Kidney (tissue), 13 donors: ENCODE measurements at regions not wholly inside any gene's neighbourhood (a gene's known extent, or its start where the extent isn't known, plus 50 kb on each side); places are given as distances from the start of the nearest gene placed in this dataset.

Experiments
- DNase-seq, 5 donors: peaks; one replicate each; pipeline ENCODE4 v3.0.0-alpha.2; 2013 to 2020
- FAIRE-seq: peaks from 2 replicates; lab custom pipeline; 2012; peaks lifted over from hg19 to GRCh38; lab: Jason Lieb, UNC
- H3K27ac ChIP-seq, 2 donors: one replicate each; pipeline ENCODE4 v1.7.0; 2013; ENCODE audit warnings: low read depth in 2 of 2, low read length in 2 of 2, inconsistent platforms in 1 of 2
- H3K27me3 ChIP-seq: one replicate; pipeline ENCODE4 v1.7.1; 2013; ENCODE audit warnings: low read length, inconsistent platforms; ENCODE audit not compliant: control insufficient read depth, insufficient read depth
- H3K36me3 ChIP-seq, 3 donors: one replicate each; pipeline versions ENCODE4 v1.7.0 to v1.7.1; 2013; ENCODE audit warnings: low read length in 3 of 3, control low read depth in 1 of 3, inconsistent platforms in 1 of 3; ENCODE audit not compliant: insufficient read depth in 3 of 3, control insufficient read depth in 2 of 3
- H3K4me1 ChIP-seq, 3 donors: one replicate each; pipeline versions ENCODE4 v1.7.0 to v1.7.1; 2013; ENCODE audit warnings: low read length in 3 of 3, inconsistent platforms in 1 of 3, low read depth in 1 of 3; ENCODE audit not compliant: control insufficient read depth in 2 of 3, insufficient read depth in 2 of 3
- H3K4me3 ChIP-seq, 3 donors: one replicate each; pipeline versions ENCODE4 v1.7.0 to v1.8.1; 2013; ENCODE audit warnings: low read length in 3 of 3, control low read depth in 1 of 3, inconsistent platforms in 1 of 3
- H3K9ac ChIP-seq, 3 donors: one replicate each; pipeline versions ENCODE4 v1.7.0 to v1.7.1; 2013; ENCODE audit warnings: low read length in 3 of 3, control low read depth in 1 of 3, inconsistent platforms in 1 of 3
- H3K9me3 ChIP-seq, 3 donors: one replicate each; pipeline versions ENCODE4 v1.7.0 to v1.7.1; 2013; ENCODE audit warnings: low read length in 3 of 3, control low read depth in 1 of 3, inconsistent platforms in 1 of 3; ENCODE audit not compliant: control insufficient read depth in 2 of 3, insufficient read depth in 1 of 3
- intact Hi-C: fragments of 100-400 bp; cut with DNase I; formaldehyde crosslinking; loops from one replicate; pipeline ENCODE4 v1.11.1; 2022
- TF ChIP-seq, protein P1 (sequence below): IDR thresholded peaks from 3 replicates; pipeline ENCODE4 v1.5.1; 2012; ENCODE audit warnings: mild to moderate bottlenecking, moderate library complexity, borderline replicate concordance; ENCODE audit not compliant: insufficient read depth; ENCODE audit errors: extremely low read depth
- donor health status: control.
- donor health status: control.
- donor health status: control.
- donor health status: control.
- donor health status: control.
- donor health status: DM: yes; HTN: yes; CAD: no.
- donor health status: Normal renal cell carcinoma (clear cell type).

DNA sequence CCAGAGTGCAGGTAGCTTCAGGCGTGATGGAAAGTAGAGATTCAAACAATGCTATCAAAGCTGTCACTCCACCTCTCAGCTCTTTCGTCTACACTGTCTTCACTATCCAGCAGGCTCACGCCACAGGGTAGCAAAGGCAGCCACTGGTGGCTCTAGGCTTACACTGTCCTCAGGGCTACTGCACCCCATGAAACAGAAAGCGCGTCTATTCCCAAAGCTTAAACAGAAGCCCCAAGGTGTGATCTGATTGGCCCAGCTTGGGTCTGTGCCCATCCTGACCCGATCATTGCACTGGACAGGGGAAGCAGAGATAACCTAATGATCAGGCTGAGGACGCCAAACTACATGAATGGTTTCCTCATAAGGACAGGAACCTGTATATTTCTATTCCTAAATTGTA, 100.1 kb downstream of the PDCL3 start:
- TF ChIP-seq, protein P1, sequence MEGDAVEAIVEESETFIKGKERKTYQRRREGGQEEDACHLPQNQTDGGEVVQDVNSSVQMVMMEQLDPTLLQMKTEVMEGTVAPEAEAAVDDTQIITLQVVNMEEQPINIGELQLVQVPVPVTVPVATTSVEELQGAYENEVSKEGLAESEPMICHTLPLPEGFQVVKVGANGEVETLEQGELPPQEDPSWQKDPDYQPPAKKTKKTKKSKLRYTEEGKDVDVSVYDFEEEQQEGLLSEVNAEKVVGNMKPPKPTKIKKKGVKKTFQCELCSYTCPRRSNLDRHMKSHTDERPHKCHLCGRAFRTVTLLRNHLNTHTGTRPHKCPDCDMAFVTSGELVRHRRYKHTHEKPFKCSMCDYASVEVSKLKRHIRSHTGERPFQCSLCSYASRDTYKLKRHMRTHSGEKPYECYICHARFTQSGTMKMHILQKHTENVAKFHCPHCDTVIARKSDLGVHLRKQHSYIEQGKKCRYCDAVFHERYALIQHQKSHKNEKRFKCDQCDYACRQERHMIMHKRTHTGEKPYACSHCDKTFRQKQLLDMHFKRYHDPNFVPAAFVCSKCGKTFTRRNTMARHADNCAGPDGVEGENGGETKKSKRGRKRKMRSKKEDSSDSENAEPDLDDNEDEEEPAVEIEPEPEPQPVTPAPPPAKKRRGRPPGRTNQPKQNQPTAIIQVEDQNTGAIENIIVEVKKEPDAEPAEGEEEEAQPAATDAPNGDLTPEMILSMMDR: no peak
- H3K9me3 ChIP-seq: no peaks in the 10 kb centered on the region
- FAIRE-seq: no peak
- H3K9ac ChIP-seq: no peak overlapping the region
- intact Hi-C loops: no loop called here
- H3K4me1 ChIP-seq: no peaks in the 10 kb centered on the region
- no peaks in the 10 kb centered on the region for H3K27me3 ChIP-seq
- H3K4me3 ChIP-seq: no peak overlapping the region
- H3K27ac ChIP-seq: no peak overlapping the region
- DNase-seq: no peak
- no peaks in the 10 kb centered on the region for H3K36me3 ChIP-seq

- TF ChIP-seq, protein P1: no peak
- Histone ChIP-seq H3K4me1 (no peaks in the 10 kb centered on the region), H3K36me3 (no peaks in the 10 kb centered on the region), H3K27ac (no peak overlapping the region), H3K9ac (no peak overlapping the region), H3K4me3 (no peak overlapping the region), H3K9me3 (no peaks in the 10 kb centered on the region), H3K27me3 (no peaks in the 10 kb centered on the region)
- intact Hi-C loops: no loop called here
- FAIRE-seq: no peak
- no peak for DNase-seq
Observed at GRCh38 chr2:100664021-100664755, 101.4 kb downstream of the PDCL3 start.

GRCh38 chr2:100664756-100665101, 101.9 kb downstream of the PDCL3 start:
- no peak for FAIRE-seq
- TF ChIP-seq, protein P1: no peak

DNA sequence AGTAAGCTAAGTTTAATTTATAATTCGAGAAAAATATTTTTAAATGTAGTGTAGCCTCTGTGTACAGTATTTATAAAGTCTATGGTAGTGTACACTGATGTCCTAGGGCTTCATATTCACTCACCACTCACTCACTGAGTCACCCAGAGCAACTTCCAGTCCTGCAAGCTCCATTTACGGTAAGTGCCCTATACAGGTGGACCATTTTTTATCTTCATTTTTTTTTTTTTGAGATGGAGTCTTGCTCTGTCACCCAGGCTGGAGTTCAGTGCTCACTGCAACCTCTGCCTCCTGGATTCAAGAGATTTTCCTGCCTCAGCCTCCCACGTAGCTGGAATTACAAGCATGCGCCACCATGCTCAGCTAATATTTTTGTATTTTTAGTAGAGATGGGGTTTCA, 104.2 kb downstream of the PDCL3 start:
- H3K27me3 ChIP-seq: no peaks in the 10 kb centered on the region
- no peak overlapping the region for H3K4me3 ChIP-seq
- DNase-seq: no peak
- intact Hi-C loops: no loop called here
- H3K27ac ChIP-seq: no peak overlapping the region
- no peaks in the 10 kb centered on the region for H3K36me3 ChIP-seq
- H3K4me1 ChIP-seq: no peaks in the 10 kb centered on the region
- no peak overlapping the region for H3K9ac ChIP-seq
- FAIRE-seq: no peak
- TF ChIP-seq, protein P1: no peak
- no peaks in the 10 kb centered on the region for H3K9me3 ChIP-seq

More at GRCh38 chr2:100664756-100665101, 101.9 kb downstream of the PDCL3 start:
- DNase-seq: no peak
- no peaks in the 10 kb centered on the region for H3K9me3 ChIP-seq
- intact Hi-C loops: no loop called here
- H3K27me3 ChIP-seq: no peaks in the 10 kb centered on the region
- H3K27ac ChIP-seq: no peak overlapping the region
- H3K4me1 ChIP-seq: no peaks in the 10 kb centered on the region
- no peak overlapping the region for H3K9ac ChIP-seq
- H3K36me3 ChIP-seq: no peaks in the 10 kb centered on the region
- H3K4me3 ChIP-seq: no peak overlapping the region
